Natural killer cell (primary cell): ENCODE measurements at regions not wholly inside any gene's neighbourhood (a gene's known extent, or its start where the extent isn't known, plus 50 kb on each side); places are given as distances from the start of the nearest gene placed in this dataset.

Source experiments
- ATAC-seq, 3 donors: fragments of 150-1000 bp in 2 of 3; fragments of 200-7000 bp in 1 of 3; cut with Tn5 transposase; 1 replicate in 1 of 3; 2 replicates in 2 of 3; pipeline ENCODE4 v1.10.0; 2021; ENCODE audit warnings: mild to moderate bottlenecking in 2 of 3, moderate library complexity in 2 of 3
- DNase-seq, 2 donors: peaks; one replicate each; pipeline versions ENCODE4 v3.0.0 to v3.0.0-alpha.2; 2013 to 2021; ENCODE audit warnings: mixed read lengths in 1 of 2
- H3K27ac ChIP-seq: one replicate; pipeline ENCODE4 v1.5.1; 2013; ENCODE audit warnings: mild to moderate bottlenecking, low read length
- H3K27me3 ChIP-seq: one replicate; pipeline ENCODE4 v1.6.1; 2013; ENCODE audit warnings: low read length; ENCODE audit not compliant: control insufficient read depth, insufficient read depth
- H3K36me3 ChIP-seq: one replicate; pipeline ENCODE4 v1.6.1; 2013; ENCODE audit warnings: low read length; ENCODE audit not compliant: control insufficient read depth, insufficient read depth
- H3K4me1 ChIP-seq: one replicate; pipeline ENCODE4 v1.6.1; 2013; ENCODE audit warnings: low read length; ENCODE audit not compliant: control insufficient read depth, insufficient read depth
- H3K4me3 ChIP-seq: one replicate; pipeline ENCODE4 v1.5.1; 2013; ENCODE audit warnings: low read length
- H3K9me3 ChIP-seq: one replicate; pipeline ENCODE4 v1.6.1; 2013; ENCODE audit warnings: low read length; ENCODE audit not compliant: control insufficient read depth, insufficient read depth
- H3K27ac Mint-ChIP-seq, 2 donors: one replicate each; pipeline ENCODE4 v1.8.0; 2022; ENCODE audit warnings: mild to moderate bottlenecking in 2 of 2, mixed read lengths in 2 of 2, moderate library complexity in 1 of 2
- H3K27me3 Mint-ChIP-seq, 2 donors: one replicate each; pipeline ENCODE4 v1.8.0; 2022; ENCODE audit warnings: low read depth in 2 of 2, mixed read lengths in 2 of 2
- H3K36me3 Mint-ChIP-seq: one replicate; pipeline ENCODE4 v1.8.0; 2022; ENCODE audit warnings: mixed read lengths
- H3K4me1 Mint-ChIP-seq, 2 donors: one replicate each; pipeline ENCODE4 v1.8.0; 2022; ENCODE audit warnings: mixed read lengths in 2 of 2
- H3K4me3 Mint-ChIP-seq: one replicate; pipeline ENCODE4 v1.8.0; 2022; ENCODE audit warnings: mild to moderate bottlenecking, moderate library complexity, mixed read lengths
- H3K9me3 Mint-ChIP-seq, 2 donors: one replicate each; pipeline ENCODE4 v1.8.0; 2022; ENCODE audit warnings: mixed read lengths in 2 of 2
- CTCF ChIP-seq: fragments of 200-600 bp; IDR thresholded peaks from one replicate; pipeline ENCODE4 v1.8.0; 2022; ENCODE audit warnings: antibody characterized with exemption
- WGBS: methylation state at CpG from one replicate; pipeline ENCODE4 v1.1.7; 2013; ENCODE audit warnings: missing lambda C conversion rate; ENCODE audit not compliant: insufficient coverage; 5-methylcytosine and 5-hydroxymethylcytosine counted together
- intact Hi-C: fragments of 100-400 bp; cut with micrococcal nuclease; formaldehyde crosslinking; loops from one replicate; pipeline ENCODE4 v1.14.2; 2022

DNA sequence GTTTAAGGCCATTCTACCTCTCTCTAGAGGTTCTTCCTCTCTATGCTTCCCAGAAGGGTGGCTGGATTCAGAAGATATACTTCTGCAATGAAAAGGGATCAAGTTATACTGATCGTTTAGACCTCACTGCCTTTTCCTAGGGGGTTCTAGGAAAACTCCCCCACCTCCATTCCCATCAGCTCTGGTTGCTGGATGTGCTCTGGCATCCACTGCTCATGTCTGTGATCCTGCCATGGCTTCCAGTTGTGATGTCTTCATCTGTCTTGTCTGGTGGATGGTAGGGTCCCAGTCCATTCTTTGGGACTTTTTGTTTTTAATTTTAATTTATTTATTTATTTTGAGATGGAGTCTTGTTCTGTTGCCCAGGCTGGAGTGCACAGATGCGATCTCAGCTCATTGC lies 118.4 kb downstream of the BTBD3 start:
- Histone ChIP-seq H3K36me3 (no peaks in the 10 kb centered on the region), H3K9me3 (no peaks in the 10 kb centered on the region), H3K27ac (no peak overlapping the region), H3K4me3 (no peak overlapping the region), H3K27me3 (no peaks in the 10 kb centered on the region), H3K4me1 (no peaks in the 10 kb centered on the region)
- no peak for TF ChIP-seq CTCF
- ATAC-seq (no peak), DNase-seq (no peak)
- H3K36me3 Mint-ChIP-seq = no peaks in the 10 kb centered on the region
- H3K27me3 Mint-ChIP-seq = no peaks in the 10 kb centered on the region
- WGBS = 91% methylated on average over 2 of the region's 2 CpGs
- intact Hi-C loops = no loop called here
- no peak overlapping the region for H3K27ac Mint-ChIP-seq
- no peak overlapping the region for H3K4me3 Mint-ChIP-seq
- peaks cover 0 to 3% of the 10 kb centered on the region in 2 donors for H3K9me3 Mint-ChIP-seq
- H3K4me1 Mint-ChIP-seq = peaks cover 0 to 7% of the 10 kb centered on the region in 2 donors

DNA sequence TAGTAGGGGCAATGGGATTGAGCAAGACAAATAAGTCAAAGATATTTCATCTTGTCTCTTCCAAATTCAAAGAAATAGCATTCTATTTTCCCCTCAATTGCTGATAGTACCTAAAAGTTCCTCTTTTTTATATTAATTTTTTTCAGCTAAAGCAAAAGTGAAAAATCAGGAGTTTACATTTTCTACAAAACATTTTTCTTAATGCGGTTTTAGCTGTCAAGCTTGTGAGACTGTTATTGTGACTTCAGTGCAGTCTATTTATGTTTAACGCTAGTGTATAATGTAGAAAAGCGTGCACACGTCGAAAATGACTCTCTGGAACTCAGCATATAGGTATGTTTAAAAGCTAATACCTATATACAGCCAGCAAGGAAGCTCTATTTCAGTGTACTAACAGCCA lies 119.8 kb downstream of the BTBD3 start:
- no peaks in the 10 kb centered on the region for H3K4me1 ChIP-seq
- Mint-ChIP-seq H3K36me3 (no peaks in the 10 kb centered on the region), H3K27me3 (no peaks in the 10 kb centered on the region), H3K4me1 (peaks cover 0 to 7% of the 10 kb centered on the region in 2 donors), H3K27ac (no peak overlapping the region), H3K4me3 (no peak overlapping the region), H3K9me3 (peaks cover 0 to 3% of the 10 kb centered on the region in 2 donors)
- no peak overlapping the region for H3K27ac ChIP-seq
- no peaks in the 10 kb centered on the region for H3K36me3 ChIP-seq
- intact Hi-C loops = no loop called here
- DNase-seq = no peak
- 39% methylated on average over 3 of the region's 5 CpGs for WGBS
- no peak overlapping the region for H3K4me3 ChIP-seq
- H3K9me3 ChIP-seq = no peaks in the 10 kb centered on the region
- no peak for TF ChIP-seq CTCF
- no peaks in the 10 kb centered on the region for H3K27me3 ChIP-seq
- no peak for ATAC-seq

- no peaks in the 10 kb centered on the region for H3K27me3 Mint-ChIP-seq
- no peak for TF ChIP-seq CTCF
- no peak for DNase-seq
- Histone ChIP-seq H3K27ac (no peak overlapping the region), H3K9me3 (no peaks in the 10 kb centered on the region), H3K4me1 (no peaks in the 10 kb centered on the region), H3K4me3 (no peak overlapping the region), H3K36me3 (no peaks in the 10 kb centered on the region), H3K27me3 (no peaks in the 10 kb centered on the region)
- H3K4me3 Mint-ChIP-seq = no peak overlapping the region
- H3K27ac Mint-ChIP-seq = no peak overlapping the region
- WGBS = 91% methylated on average over 7 of the region's 7 CpGs
- peaks cover 0 to 7% of the 10 kb centered on the region in 2 donors for H3K4me1 Mint-ChIP-seq
- intact Hi-C loops = no loop called here
- ATAC-seq = no peak
- no peaks in the 10 kb centered on the region for H3K9me3 Mint-ChIP-seq
- no peaks in the 10 kb centered on the region for H3K36me3 Mint-ChIP-seq
These were observed 122.6 kb downstream of the BTBD3 start for GRCh38 chr20:12040261-12040660.

- no peak overlapping the region for H3K4me3 Mint-ChIP-seq
- no peak for TF ChIP-seq CTCF
- H3K4me1 Mint-ChIP-seq = no peaks in the 10 kb centered on the region
- H3K9me3 ChIP-seq = no peaks in the 10 kb centered on the region
- no peaks in the 10 kb centered on the region for H3K36me3 Mint-ChIP-seq
- H3K36me3 ChIP-seq = no peaks in the 10 kb centered on the region
- H3K9me3 Mint-ChIP-seq = peaks cover 2 to 6% of the 10 kb centered on the region in 2 donors
- DNase-seq (no peak), ATAC-seq (no peak)
- H3K27me3 Mint-ChIP-seq = no peaks in the 10 kb centered on the region
- no peaks in the 10 kb centered on the region for H3K27me3 ChIP-seq
- H3K4me1 ChIP-seq = no peaks in the 10 kb centered on the region
- no peak overlapping the region for H3K27ac ChIP-seq
- H3K4me3 ChIP-seq = no peak overlapping the region
- intact Hi-C loops = no loop called here
- no peak overlapping the region for H3K27ac Mint-ChIP-seq
These were observed 127.3 kb downstream of the BTBD3 start for GRCh38 chr20:12044969-12045368.
